SK-N-SH (cell line): ENCODE measurements at regions not wholly inside any gene's neighbourhood (a gene's known extent, or its start where the extent isn't known, plus 50 kb on each side); places are given as distances from the start of the nearest gene placed in this dataset.

Source experiments
- CTCF ChIA-PET: fragments of 300-600, 350-600 bp; formaldehyde crosslinking; extraction: SDS; loops from one replicate; lab custom pipeline; 2021; lab: Yijun Ruan, JAX
- POLR2A ChIA-PET: fragments of 350-600 bp; sonication (Branson Sonifier 250); formaldehyde crosslinking; extraction: SDS; loops from one replicate; lab custom pipeline; 2020; ENCODE audit warnings: antibody characterized with exemption, inconsistent platforms; lab: Yijun Ruan, JAX
- DNase-seq: peaks from one replicate; pipeline ENCODE4 v3.0.0; 2012
- H2AFZ ChIP-seq: fragments of 200-600 bp; sonication (generic); 2 replicates; pipeline ENCODE4 v1.8.1; 2016; ENCODE audit warnings: antibody characterized with exemption, mild to moderate bottlenecking, low read depth
- H3F3A ChIP-seq: fragments of 200-600 bp; sonication (generic); replicated peaks from 2 replicates; pipeline ENCODE3; 2016; ENCODE audit warnings: antibody characterized with exemption, mild to moderate bottlenecking; ENCODE audit not compliant: insufficient read depth
- H3K27ac ChIP-seq, 2 experiments: fragments of 200-500 bp in 1 of 2; fragments of 200-600 bp in 1 of 2; sonication (Bioruptor generic) in 1 of 2; sonication (generic), shearing (Covaris generic) in 1 of 2; 2 replicates each; pipeline versions ENCODE4 v1.5.1 to v1.6.1; 2014 to 2016; ENCODE audit warnings: low read depth in 2 of 2, inconsistent platforms in 1 of 2, low read length in 1 of 2, mild to moderate bottlenecking in 1 of 2, mixed read lengths in 1 of 2
- H3K27me3 ChIP-seq: fragments of 200-600 bp; sonication (generic), shearing (Covaris generic); 2 replicates; pipeline ENCODE4 v1.6.1; 2016; ENCODE audit warnings: mixed run types; ENCODE audit not compliant: insufficient read depth
- H3K36me3 ChIP-seq, 2 experiments: fragments of 200-500 bp in 1 of 2; fragments of 200-600 bp in 1 of 2; sonication (Bioruptor generic) in 1 of 2; sonication (generic) in 1 of 2; replicated peaks in 1 of 2; 2 replicates each; pipeline versions ENCODE3 to v1.5.1; 2014 to 2016; ENCODE audit warnings: low read length in 1 of 2, mild to moderate bottlenecking in 1 of 2; ENCODE audit not compliant: insufficient read depth in 2 of 2, control insufficient read depth in 1 of 2
- H3K4me1 ChIP-seq, 2 experiments: fragments of 200-500 bp in 1 of 2; fragments of 200-600 bp in 1 of 2; sonication (Bioruptor generic) in 1 of 2; sonication (generic), shearing (Covaris generic) in 1 of 2; 2 replicates each; pipeline versions ENCODE4 v1.5.1 to v1.6.1; 2014 to 2016; ENCODE audit warnings: low read depth in 1 of 2, low read length in 1 of 2, mixed run types in 1 of 2; ENCODE audit not compliant: insufficient read depth in 2 of 2, control insufficient read depth in 1 of 2
- H3K4me2 ChIP-seq: fragments of 200-600 bp; sonication (generic), shearing (Covaris generic); 2 replicates; pipeline ENCODE4 v1.6.1; 2017; ENCODE audit warnings: mixed run types
- H3K4me3 ChIP-seq, 2 experiments: fragments of 200-500 bp in 1 of 2; fragments of 200-600 bp in 1 of 2; sonication (Bioruptor generic) in 1 of 2; sonication (generic), shearing (Covaris generic) in 1 of 2; 2 replicates each; pipeline versions ENCODE4 v1.5.1 to v1.8.1; 2014 to 2016; ENCODE audit warnings: low read depth in 2 of 2, inconsistent platforms in 1 of 2, low read length in 1 of 2, mild to moderate bottlenecking in 1 of 2, mixed read lengths in 1 of 2, moderate library complexity in 1 of 2
- H3K79me2 ChIP-seq: fragments of 200-600 bp; sonication (generic); 2 replicates; pipeline ENCODE4 v1.8.1; 2017; ENCODE audit warnings: mild to moderate bottlenecking; ENCODE audit not compliant: insufficient read depth
- H3K9ac ChIP-seq: fragments of 200-600 bp; sonication (generic); 2 replicates; pipeline ENCODE4 v1.6.1; 2017; ENCODE audit warnings: mixed run types
- H3K9me2 ChIP-seq: fragments of 200-600 bp; sonication (generic); 2 replicates; pipeline ENCODE4 v1.6.1; 2017; ENCODE audit warnings: mixed run types
- H3K9me3 ChIP-seq: fragments of 200-600 bp; sonication (generic); 2 replicates; pipeline ENCODE4 v1.6.1; 2017; ENCODE audit warnings: mixed run types, mild to moderate bottlenecking, moderate library complexity
- H4K20me1 ChIP-seq: fragments of 200-600 bp; sonication (generic); 2 replicates; pipeline ENCODE4 v1.6.1; 2017; ENCODE audit warnings: mild to moderate bottlenecking, mixed run types; ENCODE audit not compliant: insufficient read depth
- ELF1 ChIP-seq: IDR thresholded peaks from 2 replicates; pipeline ENCODE4 v1.4.0; 2012
- EZH2phosphoT487 ChIP-seq: fragments of 200-600 bp; sonication (generic); IDR thresholded peaks from 2 replicates; pipeline ENCODE4 v1.6.1; 2017; ENCODE audit warnings: low read depth, mixed run types, mild to moderate bottlenecking, antibody characterized with exemption, moderate library complexity, borderline replicate concordance
- FOSL2 ChIP-seq: IDR thresholded peaks from 2 replicates; pipeline ENCODE4 v1.4.0; 2012; ENCODE audit warnings: low read depth, mild to moderate bottlenecking, moderate library complexity, borderline replicate concordance
- FOXJ3 ChIP-seq: sonication (generic); formaldehyde crosslinking; IDR thresholded peaks from 2 replicates; pipeline ENCODE4 v1.5.1; 2020; ENCODE audit warnings: mild to moderate bottlenecking, missing genetic modification reagents
- GABPA ChIP-seq: IDR thresholded peaks from 2 replicates; pipeline ENCODE4 v1.4.0; 2012; ENCODE audit warnings: low read depth, mild to moderate bottlenecking
- GATA2 ChIP-seq: sonication (generic); formaldehyde crosslinking; IDR thresholded peaks from 2 replicates; pipeline ENCODE4 v1.5.0; 2020; ENCODE audit warnings: mild to moderate bottlenecking, missing genetic modification reagents
- JUND ChIP-seq: IDR thresholded peaks from 2 replicates; pipeline ENCODE4 v1.4.0; 2012
- NFIC ChIP-seq: IDR thresholded peaks from 2 replicates; pipeline ENCODE4 v1.4.0; 2012; ENCODE audit warnings: borderline replicate concordance
- NRF1 ChIP-seq: IDR thresholded peaks from 2 replicates; pipeline ENCODE4 v1.6.1; 2012; ENCODE audit warnings: low read depth, mild to moderate bottlenecking, low read length
- POLR2AphosphoS5 ChIP-seq: IDR thresholded peaks from 2 replicates; pipeline ENCODE4 v1.6.1; 2012; ENCODE audit warnings: low read depth, low read length
- RFX5 ChIP-seq: IDR thresholded peaks from 2 replicates; pipeline ENCODE4 v1.6.1; 2012; ENCODE audit warnings: mild to moderate bottlenecking, improper control_type of control experiment, low read length
- RXRA ChIP-seq: IDR thresholded peaks from 2 replicates; pipeline ENCODE4 v1.4.0; 2012; ENCODE audit warnings: low read depth, mild to moderate bottlenecking, borderline replicate concordance
- SIN3A ChIP-seq: IDR thresholded peaks from 2 replicates; pipeline ENCODE4 v1.6.1; 2012; ENCODE audit warnings: low read depth, mild to moderate bottlenecking, low read length, moderate library complexity, borderline replicate concordance
- SMC3 ChIP-seq: IDR thresholded peaks from 2 replicates; pipeline ENCODE4 v1.6.1; 2012; ENCODE audit warnings: low read depth, low read length, improper control_type of control experiment
- TCF12 ChIP-seq: IDR thresholded peaks from 2 replicates; pipeline ENCODE4 v1.4.0; 2012
- TEAD4 ChIP-seq: IDR thresholded peaks from 2 replicates; pipeline ENCODE4 v1.4.0; 2012; ENCODE audit warnings: mild to moderate bottlenecking, borderline replicate concordance; ENCODE audit not compliant: insufficient read depth
- YY1 ChIP-seq: IDR thresholded peaks from 2 replicates; pipeline ENCODE4 v1.4.0; 2012; ENCODE audit warnings: low read depth, mild to moderate bottlenecking
- WGBS: methylation state at CpG from one replicate; pipeline ENCODE4 v1.1.6; 2017; ENCODE audit warnings: low lambda C conversion rate; 5-methylcytosine and 5-hydroxymethylcytosine counted together
- TF ChIP-seq, protein P1 (sequence below): IDR thresholded peaks from 2 replicates; pipeline ENCODE4 v1.4.0; 2012; ENCODE audit warnings: low read depth, borderline replicate concordance
- TF ChIP-seq, protein P2 (sequence below): IDR thresholded peaks from 2 replicates; pipeline ENCODE4 v1.4.0; 2012; ENCODE audit warnings: low read depth
- TF ChIP-seq, protein P3 (sequence below): fragments of 150-350 bp; IDR thresholded peaks from 2 replicates; pipeline ENCODE4 v1.6.1; 2016; ENCODE audit warnings: mild to moderate bottlenecking, low read depth, low read length
- TF ChIP-seq, protein P4 (sequence below): IDR thresholded peaks from 2 replicates; pipeline ENCODE4 v1.6.1; 2012; ENCODE audit warnings: mild to moderate bottlenecking, low read depth, low read length, moderate library complexity

DNA sequence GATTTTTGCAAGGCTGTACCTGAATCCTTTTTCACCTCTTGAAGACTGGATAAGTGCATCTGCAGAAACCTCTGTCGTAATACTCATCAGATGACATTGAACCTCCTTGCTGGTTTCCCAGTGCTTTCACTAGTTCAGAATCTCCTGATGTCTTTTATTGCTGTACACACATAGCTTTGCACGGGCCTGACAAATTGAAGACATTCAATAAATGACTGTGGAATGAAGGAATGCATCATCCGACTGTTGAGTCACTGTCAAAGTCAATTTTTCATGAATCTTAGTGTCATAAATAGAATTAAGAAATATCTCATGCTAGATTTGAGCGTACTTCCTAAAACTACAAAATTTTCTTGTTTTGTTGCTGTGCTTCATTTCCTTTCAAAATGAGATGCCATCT is 598.2 kb upstream of the MAP3K7 start:
- H3K4me2 ChIP-seq, result no peak overlapping the region
- H3K36me3 ChIP-seq, result no peaks in the 10 kb centered on the region
- no peak overlapping the region for H2AFZ ChIP-seq
- H3K27ac ChIP-seq, result no peak overlapping the region
- H3K4me3 ChIP-seq, result no peak overlapping the region
- no peaks in the 10 kb centered on the region for H3K9me3 ChIP-seq
- TF ChIP-seq GATA2 (CRISPR knock-in tag) (no peak), FOXJ3 (no peak), SIN3A (no peak)
- TF ChIP-seq, protein P1, sequence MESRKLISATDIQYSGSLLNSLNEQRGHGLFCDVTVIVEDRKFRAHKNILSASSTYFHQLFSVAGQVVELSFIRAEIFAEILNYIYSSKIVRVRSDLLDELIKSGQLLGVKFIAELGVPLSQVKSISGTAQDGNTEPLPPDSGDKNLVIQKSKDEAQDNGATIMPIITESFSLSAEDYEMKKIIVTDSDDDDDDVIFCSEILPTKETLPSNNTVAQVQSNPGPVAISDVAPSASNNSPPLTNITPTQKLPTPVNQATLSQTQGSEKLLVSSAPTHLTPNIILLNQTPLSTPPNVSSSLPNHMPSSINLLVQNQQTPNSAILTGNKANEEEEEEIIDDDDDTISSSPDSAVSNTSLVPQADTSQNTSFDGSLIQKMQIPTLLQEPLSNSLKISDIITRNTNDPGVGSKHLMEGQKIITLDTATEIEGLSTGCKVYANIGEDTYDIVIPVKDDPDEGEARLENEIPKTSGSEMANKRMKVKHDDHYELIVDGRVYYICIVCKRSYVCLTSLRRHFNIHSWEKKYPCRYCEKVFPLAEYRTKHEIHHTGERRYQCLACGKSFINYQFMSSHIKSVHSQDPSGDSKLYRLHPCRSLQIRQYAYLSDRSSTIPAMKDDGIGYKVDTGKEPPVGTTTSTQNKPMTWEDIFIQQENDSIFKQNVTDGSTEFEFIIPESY, result no peak
- H3K79me2 ChIP-seq, result no peaks in the 10 kb centered on the region
- DNase-seq, result no peak
- H3K9me2 ChIP-seq, result no peaks in the 10 kb centered on the region
- 4% methylated on average over 4 of the region's 4 CpGs for WGBS
- ChIA-PET CTCF (no interaction called here), POLR2A (no interaction called here)
- no peaks in the 10 kb centered on the region for H3F3A ChIP-seq
- H3K27me3 ChIP-seq, result no peaks in the 10 kb centered on the region
- H3K9ac ChIP-seq, result no peak overlapping the region
- H4K20me1 ChIP-seq, result no peaks in the 10 kb centered on the region
- H3K4me1 ChIP-seq, result no peaks in the 10 kb centered on the region

DNA sequence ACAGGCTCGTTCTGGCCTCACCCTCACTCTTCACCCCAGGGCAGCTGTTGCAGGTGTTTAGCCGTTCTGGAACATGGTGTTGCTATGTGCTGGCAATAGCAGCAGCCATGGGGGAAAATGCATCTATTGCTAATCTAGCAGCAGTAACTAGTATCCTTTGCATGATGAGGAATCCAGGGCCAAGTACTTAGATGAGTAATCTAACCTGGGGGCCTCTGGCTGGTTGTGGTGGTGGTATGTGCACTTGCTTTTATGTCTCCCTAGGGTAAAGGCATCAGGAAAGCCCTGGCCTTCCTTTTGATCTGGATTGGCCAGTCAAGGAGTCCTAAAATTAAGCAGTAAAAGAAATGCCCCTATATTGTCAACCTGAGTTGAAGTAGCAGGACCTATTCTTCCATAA is 594.5 kb upstream of the MAP3K7 start:
- TF ChIP-seq RFX5 (no peak), SMC3 (no peak), FOXJ3 (no peak), JUND (no peak), ELF1 (no peak), NFIC (no peak), NRF1 (no peak), FOSL2 (no peak), YY1 (no peak), RXRA (no peak), POLR2AphosphoS5 (no peak), EZH2phosphoT487 (no peak), TCF12 (no peak), TEAD4 (no peak), GABPA (no peak)
- TF ChIP-seq, protein P2, sequence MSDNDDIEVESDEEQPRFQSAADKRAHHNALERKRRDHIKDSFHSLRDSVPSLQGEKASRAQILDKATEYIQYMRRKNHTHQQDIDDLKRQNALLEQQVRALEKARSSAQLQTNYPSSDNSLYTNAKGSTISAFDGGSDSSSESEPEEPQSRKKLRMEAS, result no peak
- TF ChIP-seq, protein P3, sequence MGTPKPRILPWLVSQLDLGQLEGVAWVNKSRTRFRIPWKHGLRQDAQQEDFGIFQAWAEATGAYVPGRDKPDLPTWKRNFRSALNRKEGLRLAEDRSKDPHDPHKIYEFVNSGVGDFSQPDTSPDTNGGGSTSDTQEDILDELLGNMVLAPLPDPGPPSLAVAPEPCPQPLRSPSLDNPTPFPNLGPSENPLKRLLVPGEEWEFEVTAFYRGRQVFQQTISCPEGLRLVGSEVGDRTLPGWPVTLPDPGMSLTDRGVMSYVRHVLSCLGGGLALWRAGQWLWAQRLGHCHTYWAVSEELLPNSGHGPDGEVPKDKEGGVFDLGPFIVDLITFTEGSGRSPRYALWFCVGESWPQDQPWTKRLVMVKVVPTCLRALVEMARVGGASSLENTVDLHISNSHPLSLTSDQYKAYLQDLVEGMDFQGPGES, result no peak
- TF ChIP-seq, protein P4, sequence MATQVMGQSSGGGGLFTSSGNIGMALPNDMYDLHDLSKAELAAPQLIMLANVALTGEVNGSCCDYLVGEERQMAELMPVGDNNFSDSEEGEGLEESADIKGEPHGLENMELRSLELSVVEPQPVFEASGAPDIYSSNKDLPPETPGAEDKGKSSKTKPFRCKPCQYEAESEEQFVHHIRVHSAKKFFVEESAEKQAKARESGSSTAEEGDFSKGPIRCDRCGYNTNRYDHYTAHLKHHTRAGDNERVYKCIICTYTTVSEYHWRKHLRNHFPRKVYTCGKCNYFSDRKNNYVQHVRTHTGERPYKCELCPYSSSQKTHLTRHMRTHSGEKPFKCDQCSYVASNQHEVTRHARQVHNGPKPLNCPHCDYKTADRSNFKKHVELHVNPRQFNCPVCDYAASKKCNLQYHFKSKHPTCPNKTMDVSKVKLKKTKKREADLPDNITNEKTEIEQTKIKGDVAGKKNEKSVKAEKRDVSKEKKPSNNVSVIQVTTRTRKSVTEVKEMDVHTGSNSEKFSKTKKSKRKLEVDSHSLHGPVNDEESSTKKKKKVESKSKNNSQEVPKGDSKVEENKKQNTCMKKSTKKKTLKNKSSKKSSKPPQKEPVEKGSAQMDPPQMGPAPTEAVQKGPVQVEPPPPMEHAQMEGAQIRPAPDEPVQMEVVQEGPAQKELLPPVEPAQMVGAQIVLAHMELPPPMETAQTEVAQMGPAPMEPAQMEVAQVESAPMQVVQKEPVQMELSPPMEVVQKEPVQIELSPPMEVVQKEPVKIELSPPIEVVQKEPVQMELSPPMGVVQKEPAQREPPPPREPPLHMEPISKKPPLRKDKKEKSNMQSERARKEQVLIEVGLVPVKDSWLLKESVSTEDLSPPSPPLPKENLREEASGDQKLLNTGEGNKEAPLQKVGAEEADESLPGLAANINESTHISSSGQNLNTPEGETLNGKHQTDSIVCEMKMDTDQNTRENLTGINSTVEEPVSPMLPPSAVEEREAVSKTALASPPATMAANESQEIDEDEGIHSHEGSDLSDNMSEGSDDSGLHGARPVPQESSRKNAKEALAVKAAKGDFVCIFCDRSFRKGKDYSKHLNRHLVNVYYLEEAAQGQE, result no peak
- TF ChIP-seq, protein P1, result no peak
- Histone ChIP-seq H3K9me2 (no peaks in the 10 kb centered on the region), H3K27me3 (no peaks in the 10 kb centered on the region), H3F3A (no peaks in the 10 kb centered on the region), H3K9me3 (no peaks in the 10 kb centered on the region), H3K36me3 (no peaks in the 10 kb centered on the region), H3K4me1 (no peaks in the 10 kb centered on the region), H2AFZ (no peak overlapping the region), H3K4me3 (no peak overlapping the region), H3K79me2 (no peaks in the 10 kb centered on the region), H3K27ac (no peak overlapping the region), H3K4me2 (no peak overlapping the region), H4K20me1 (no peaks in the 10 kb centered on the region), H3K9ac (no peak overlapping the region)
- POLR2A ChIA-PET, result no interaction called here
- DNase-seq, result no peak
- CTCF ChIA-PET, result no interaction called here
- WGBS, result 0% methylated on average over 2 of the region's 2 CpGs
